DOHH2 (cell line): ENCODE measurements at regions not wholly inside any gene's neighbourhood (a gene's known extent, or its start where the extent isn't known, plus 50 kb on each side); places are given as distances from the start of the nearest gene placed in this dataset.

ENCODE experiments used
- EZH2phosphoT487 ChIP-seq: fragments of 200-600 bp; sonication (generic); IDR thresholded peaks from 2 replicates; pipeline ENCODE4 v1.6.1; 2017; ENCODE audit warnings: borderline replicate concordance, mild to moderate bottlenecking, antibody characterized with exemption, low read length, moderate library complexity, mixed read lengths
- TF ChIP-seq, protein P1 (sequence below): fragments of 200-600 bp; sonication (generic); IDR thresholded peaks from one replicate; pipeline ENCODE4 v1.5.1; 2014; ENCODE audit warnings: antibody characterized with exemption, mild to moderate bottlenecking, low read depth, low read length; ENCODE audit not compliant: poor library complexity, severe bottlenecking

DNA sequence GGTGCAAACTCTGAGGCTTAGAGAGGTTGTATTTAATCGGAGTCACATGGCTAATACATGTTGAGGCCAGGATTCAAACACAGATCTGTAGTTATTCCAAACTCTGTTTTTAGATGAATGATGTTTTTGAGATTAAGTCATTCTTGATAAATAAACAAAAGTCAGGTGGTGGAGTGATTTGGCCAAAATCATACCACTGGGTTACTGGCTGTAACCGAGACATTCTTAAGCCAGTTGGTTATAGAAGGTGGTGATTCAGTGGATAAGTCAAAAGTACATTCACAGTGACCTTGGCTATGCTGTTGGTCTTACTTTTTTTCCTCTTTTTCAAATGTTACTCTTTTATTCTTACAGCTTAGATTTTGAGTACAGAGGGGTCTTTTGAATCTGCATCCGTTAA lies 361.4 kb downstream of the KIF20B start:
- TF ChIP-seq, protein P1, sequence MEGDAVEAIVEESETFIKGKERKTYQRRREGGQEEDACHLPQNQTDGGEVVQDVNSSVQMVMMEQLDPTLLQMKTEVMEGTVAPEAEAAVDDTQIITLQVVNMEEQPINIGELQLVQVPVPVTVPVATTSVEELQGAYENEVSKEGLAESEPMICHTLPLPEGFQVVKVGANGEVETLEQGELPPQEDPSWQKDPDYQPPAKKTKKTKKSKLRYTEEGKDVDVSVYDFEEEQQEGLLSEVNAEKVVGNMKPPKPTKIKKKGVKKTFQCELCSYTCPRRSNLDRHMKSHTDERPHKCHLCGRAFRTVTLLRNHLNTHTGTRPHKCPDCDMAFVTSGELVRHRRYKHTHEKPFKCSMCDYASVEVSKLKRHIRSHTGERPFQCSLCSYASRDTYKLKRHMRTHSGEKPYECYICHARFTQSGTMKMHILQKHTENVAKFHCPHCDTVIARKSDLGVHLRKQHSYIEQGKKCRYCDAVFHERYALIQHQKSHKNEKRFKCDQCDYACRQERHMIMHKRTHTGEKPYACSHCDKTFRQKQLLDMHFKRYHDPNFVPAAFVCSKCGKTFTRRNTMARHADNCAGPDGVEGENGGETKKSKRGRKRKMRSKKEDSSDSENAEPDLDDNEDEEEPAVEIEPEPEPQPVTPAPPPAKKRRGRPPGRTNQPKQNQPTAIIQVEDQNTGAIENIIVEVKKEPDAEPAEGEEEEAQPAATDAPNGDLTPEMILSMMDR = no peak
- TF ChIP-seq EZH2phosphoT487 = no peak
